ENCODE measurements at regions not wholly inside any gene's neighbourhood (a gene's known extent, or its start where the extent isn't known, plus 50 kb on each side); places are given as distances from the start of the nearest gene placed in this dataset.

DNA sequence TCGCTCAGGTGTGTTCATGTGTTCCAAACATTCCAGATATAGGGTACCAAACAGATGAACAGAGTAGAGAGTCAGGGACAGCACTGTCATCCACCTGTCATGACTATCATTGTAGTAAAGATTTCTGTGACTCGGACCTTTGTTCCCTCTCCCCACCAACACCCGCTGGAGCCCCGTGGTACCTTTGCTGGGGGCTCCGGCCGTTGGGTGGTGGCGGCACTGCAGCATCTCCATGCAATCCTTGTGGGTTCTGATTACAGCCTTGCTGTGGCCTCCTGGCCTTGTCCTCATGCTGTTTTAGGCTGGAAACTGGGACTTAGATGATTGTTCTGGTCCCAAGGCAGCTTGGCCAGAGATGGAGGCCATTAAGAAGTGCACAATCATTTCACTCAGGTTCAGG lies 247.3 kb downstream of the SKAP2 start:
- intact Hi-C loops (cut with micrococcal nuclease): no loop called here
- no peak for ATAC-seq
- no peak overlapping the region for H3K4me2 ChIP-seq (ENCODE audit: low read length)
- no peaks in the 10 kb centered on the region for H3K9me2 ChIP-seq (replicated peaks; ENCODE audit: low read length)
- no peaks in the 10 kb centered on the region for H3K79me2 ChIP-seq (ENCODE audit: low read length)
- H3K27ac ChIP-seq (ENCODE audit: low read length): no peak overlapping the region
- H3K9me3 ChIP-seq (ENCODE audit: low read length): no peaks in the 10 kb centered on the region
- no peak for DNase-seq
- ChIA-PET CTCF (no interaction called here), POLR2A (ENCODE audit: unreplicated experiment) (no interaction called here)
- H2AFZ ChIP-seq (ENCODE audit: low read length): no peak overlapping the region
- H3K9ac ChIP-seq (ENCODE audit: low read length): no peak overlapping the region
- no peaks in the 10 kb centered on the region for H4K20me1 ChIP-seq (ENCODE audit: low read length)
- no TSS peak for BruUV-seq (replicated peaks)
- no peak overlapping the region for H3K4me3 ChIP-seq (ENCODE audit: low read length)
- no peaks in the 10 kb centered on the region for H3F3A ChIP-seq (ENCODE audit: low read length, unreplicated experiment)
- no peaks in the 10 kb centered on the region for H3K27me3 ChIP-seq (ENCODE audit: low read length)
- TF ChIP-seq EZH2 (IDR thresholded peaks at IDR 0.05; ENCODE audit: low read length, unreplicated experiment): no peak
- no peak for TF ChIP-seq EZH2phosphoT487 (IDR thresholded peaks at IDR 0.05; ENCODE audit: borderline replicate concordance, low read length)
- TF ChIP-seq CTCF (conservative IDR thresholded peaks at IDR 0.05; ENCODE audit: low read depth, low read length): no peak
- peaks cover 11% of the 10 kb centered on the region for H3K4me1 ChIP-seq (ENCODE audit: insufficient read depth, low read length)
- H3K36me3 ChIP-seq (ENCODE audit: low read depth, low read length): no peaks in the 10 kb centered on the region

Measured in PC-3 (cell line).